ENCODE measurements at regions not wholly inside any gene's neighbourhood (a gene's known extent, or its start where the extent isn't known, plus 50 kb on each side); places are given as distances from the start of the nearest gene placed in this dataset.

- Histone ChIP-seq H2AK5ac (ENCODE audit: low read depth, low read length) (no peak overlapping the region), H3K79me1 (ENCODE audit: low read depth in 1 of 2, low read length in 2 of 2) (no peaks in the 10 kb centered on the region), H4K20me1 (ENCODE audit: insufficient read depth, low read length) (no peaks in the 10 kb centered on the region), H4K91ac (ENCODE audit: insufficient read depth, low read depth, low read length) (no peak overlapping the region), H3K9ac (ENCODE audit: low read depth, low read length) (no peak overlapping the region), H2BK15ac (ENCODE audit: low read depth, low read length) (no peak overlapping the region), H4K5ac (ENCODE audit: low read depth, low read length) (no peak overlapping the region), H3K27ac (ENCODE audit: insufficient read depth, low read length) (no peak overlapping the region), H4K8ac (ENCODE audit: low read depth in 2 of 2, low read length in 2 of 2) (no peak overlapping the region), H2AFZ (replicated peaks; ENCODE audit: low read length, poor library complexity) (no peak overlapping the region), H3K4me1 (ENCODE audit: control insufficient read depth, insufficient read depth, low read length) (peaks cover 3% of the 10 kb centered on the region; the same call in 1 of the 2 replicates), H3K36me3 (ENCODE audit: control insufficient read depth, insufficient read depth, low read length) (no peaks in the 10 kb centered on the region), H2BK20ac (ENCODE audit: low read depth, low read length) (no peak overlapping the region), H3K9me3 (ENCODE audit: control insufficient read depth, insufficient read depth, low read length) (no peaks in the 10 kb centered on the region), H2AK9ac (replicated peaks; ENCODE audit: low read depth, low read length, poor library complexity) (no peak overlapping the region), H3K18ac (ENCODE audit: low read depth, low read length) (no peak overlapping the region), H3K27me3 (ENCODE audit: control insufficient read depth, insufficient read depth, low read length) (peaks cover 11% of the 10 kb centered on the region), H2BK120ac (ENCODE audit: low read depth, low read length) (no peak overlapping the region), H3K4me3 (ENCODE audit: insufficient read depth, low read depth, low read length) (no peak overlapping the region), H3K23ac (ENCODE audit: low read depth, low read length) (no peak overlapping the region), H3K14ac (replicated peaks; ENCODE audit: low read depth, low read length) (no peak overlapping the region), H3K4me2 (ENCODE audit: low read depth, low read length) (no peak overlapping the region), H2BK5ac (ENCODE audit: low read depth, low read length, poor library complexity, severe bottlenecking) (no peak overlapping the region), H3K56ac (ENCODE audit: extremely low read depth, insufficient read depth, low read length) (no peak overlapping the region), H3K4ac (ENCODE audit: low read depth, low read length) (no peak overlapping the region), H3K9me1 (ENCODE audit: insufficient read depth, low read length) (no peaks in the 10 kb centered on the region)
- in situ Hi-C loops (cut with MboI; ENCODE audit: low sequenced_read_pairs) (no loop called here), intact Hi-C loops (cut with micrococcal nuclease) (no loop called here), dilution Hi-C loops (cut with HindIII; ENCODE audit: low sequenced_read_pairs, unreplicated experiment) (no loop called here)
- TF ChIP-seq MAFK (IDR thresholded peaks at IDR 0.05; ENCODE audit: low read depth, low read length) (no peak), RAD21 (IDR thresholded peaks at IDR 0.05; ENCODE audit: low read length) (no peak), MXI1 (IDR thresholded peaks at IDR 0.05; ENCODE audit: borderline replicate concordance, low read depth, low read length) (no peak), POLR2A (IDR thresholded peaks at IDR 0.05; ENCODE audit: low read depth, low read length) (no peak), CHD1 (IDR thresholded peaks at IDR 0.05; ENCODE audit: low read depth, low read length) (no peak), MAZ (IDR thresholded peaks at IDR 0.05; ENCODE audit: borderline replicate concordance, low read depth, low read length) (no peak), BHLHE40 (IDR thresholded peaks at IDR 0.05; ENCODE audit: low read depth, low read length) (no peak), USF2 (IDR thresholded peaks at IDR 0.05; ENCODE audit: low read depth, low read length) (no peak), CTCF (conservative IDR thresholded peaks at IDR 0.05; ENCODE audit: low read depth, low read length) (no peak), CEBPB (IDR thresholded peaks at IDR 0.05; ENCODE audit: low read depth, low read length) (no peak), RCOR1 (IDR thresholded peaks at IDR 0.05; ENCODE audit: insufficient replicate concordance, low read length) (no peak), ELK1 (IDR thresholded peaks at IDR 0.05; ENCODE audit: borderline replicate concordance, low read depth, low read length) (no peak), RFX5 (IDR thresholded peaks at IDR 0.05; ENCODE audit: low read depth, low read length) (no peak), NFE2L2 (IDR thresholded peaks at IDR 0.05; ENCODE audit: low read depth, low read length) (no peak)
- BruUV-seq (replicated peaks), result no TSS peak
- ChIA-PET POLR2A (ENCODE audit: unreplicated experiment) (no interaction called here), CTCF (no interaction called here)
- 90% methylated on average over 4 of the region's 9 CpGs; no CpG with 5 or more reads in 1 of the 2 experiments for WGBS, 2 experiments (ENCODE audit: extremely low coverage in 2 of 2, insufficient read length in 1 of 2)
- ATAC-seq (ENCODE audit: low read depth) (no peak), DNase-seq (no peak)
These were observed 186.9 kb upstream of the TLE3 start for GRCh38 chr15:70284438-70285214.
